Endothelial cell of umbilical vein (primary cell): ENCODE measurements at regions not wholly inside any gene's neighbourhood (a gene's known extent, or its start where the extent isn't known, plus 50 kb on each side); places are given as distances from the start of the nearest gene placed in this dataset.

Experiments
- BruUV-seq: library from RNA; stranded (reverse); fragments of 400-500 nt; replicated peaks from 2 replicates; lab custom pipeline; 2021; lab: Mats Ljungman, UMichigan
- CTCF ChIA-PET: fragments of 300-600, 350-600 bp; sonication (Branson Sonifier 250); formaldehyde crosslinking; loops from one replicate; lab custom pipeline; 2021; ENCODE audit warnings: antibody characterized with exemption, inconsistent platforms; lab: Charles Lee
- POLR2A ChIA-PET: fragments of 300-600, 350-600 bp; sonication (Branson Sonifier 250); formaldehyde crosslinking; loops from one replicate; lab custom pipeline; 2021; ENCODE audit warnings: antibody characterized with exemption, inconsistent platforms; lab: Charles Lee
- DNase-seq: peaks from one replicate; pipeline ENCODE4 v3.0.0-alpha.2; 2011; ENCODE audit warnings: low read depth, low spot score
- FAIRE-seq: peaks from 2 replicates; lab custom pipeline; 2011; peaks lifted over from hg19 to GRCh38; lab: Jason Lieb, UNC
- H2AFZ ChIP-seq: 2 replicates; pipeline ENCODE4 v1.6.0; 2012; ENCODE audit warnings: low read depth, low read length, control low read depth, inconsistent platforms
- H3K27ac ChIP-seq: 2 replicates; pipeline ENCODE4 v1.5.1; 2011; ENCODE audit warnings: low read depth, mild to moderate bottlenecking, control low read depth, low read length, moderate library complexity; ENCODE audit not compliant: insufficient read depth
- H3K27me3 ChIP-seq, 2 experiments: 2 replicates each; pipeline versions ENCODE4 v1.6.0 to v1.6.1; 2011; ENCODE audit warnings: low read length in 2 of 2, mixed read lengths in 1 of 2; ENCODE audit not compliant: control insufficient read depth in 2 of 2, insufficient read depth in 2 of 2
- H3K36me3 ChIP-seq, 2 experiments: 2 replicates in 1 of 2; 3 replicates in 1 of 2; pipeline ENCODE4 v1.5.1; 2011; ENCODE audit warnings: low read length in 2 of 2, mild to moderate bottlenecking in 1 of 2, moderate library complexity in 1 of 2; ENCODE audit not compliant: control insufficient read depth in 2 of 2, insufficient read depth in 2 of 2; ENCODE audit errors: extremely low read depth in 1 of 2
- H3K4me1 ChIP-seq: 3 replicates; pipeline ENCODE4 v1.5.1; 2011; ENCODE audit warnings: mild to moderate bottlenecking, low read length; ENCODE audit not compliant: control insufficient read depth, insufficient read depth; ENCODE audit errors: extremely low read depth
- H3K4me2 ChIP-seq: 2 replicates; pipeline ENCODE4 v1.6.1; 2011; ENCODE audit warnings: low read length, control low read depth, mixed read lengths; ENCODE audit not compliant: insufficient read depth
- H3K4me3 ChIP-seq, 3 experiments: fragments of 200-600 bp in 1 of 3; sonication (generic), shearing (Covaris generic) in 1 of 3; replicated peaks in 1 of 3; 2 replicates each; pipeline ENCODE4 v1.5.1; 2011 to 2016; ENCODE audit warnings: control low read depth in 3 of 3, low read length in 3 of 3, mild to moderate bottlenecking in 2 of 3, inconsistent platforms in 1 of 3, low read depth in 1 of 3, moderate library complexity in 1 of 3; ENCODE audit not compliant: insufficient read depth in 1 of 3
- H3K79me2 ChIP-seq: 2 replicates; pipeline ENCODE4 v1.6.0; 2012; ENCODE audit warnings: low read length, inconsistent platforms; ENCODE audit not compliant: control insufficient read depth, insufficient read depth
- H3K9ac ChIP-seq: replicated peaks from 2 replicates; pipeline ENCODE3; 2011; ENCODE audit warnings: low read length, control low read depth; ENCODE audit not compliant: insufficient read depth; ENCODE audit errors: extremely low read depth
- H3K9me1 ChIP-seq: replicated peaks from 3 replicates; pipeline ENCODE4 v1.6.0; 2011; ENCODE audit warnings: mild to moderate bottlenecking, low read length; ENCODE audit not compliant: control insufficient read depth, insufficient read depth; ENCODE audit errors: extremely low read depth
- H3K9me3 ChIP-seq: replicated peaks from 2 replicates; pipeline ENCODE4 v1.5.1; 2012; ENCODE audit warnings: low read length, inconsistent platforms; ENCODE audit not compliant: control insufficient read depth, insufficient read depth
- H4K20me1 ChIP-seq: replicated peaks from 2 replicates; pipeline ENCODE3; 2011; ENCODE audit warnings: mild to moderate bottlenecking, low read length; ENCODE audit not compliant: control insufficient read depth, insufficient read depth; ENCODE audit errors: extremely low read depth
- EZH2 ChIP-seq: IDR thresholded peaks from 2 replicates; pipeline ENCODE4 v1.6.1; 2012; ENCODE audit warnings: borderline replicate concordance, low read depth, mild to moderate bottlenecking, moderate library complexity, low read length, inconsistent platforms; ENCODE audit not compliant: severe bottlenecking
- FOS ChIP-seq: IDR thresholded peaks from 2 replicates; pipeline ENCODE4 v1.6.1; 2011; ENCODE audit warnings: mild to moderate bottlenecking, low read length, moderate library complexity, borderline replicate concordance; ENCODE audit not compliant: insufficient read depth
- GATA2 ChIP-seq: IDR thresholded peaks from 2 replicates; pipeline ENCODE4 v1.7.0; 2011; ENCODE audit warnings: low read depth, mild to moderate bottlenecking, moderate library complexity, mixed read lengths, low read length; ENCODE audit not compliant: insufficient read length, insufficient read depth
- JUN ChIP-seq: IDR thresholded peaks from 2 replicates; pipeline ENCODE4 v1.6.1; 2011; ENCODE audit warnings: borderline replicate concordance, low read depth; ENCODE audit not compliant: insufficient read length, insufficient read depth
- MYC ChIP-seq: IDR thresholded peaks from one replicate; pipeline ENCODE4 v1.6.1; 2011; ENCODE audit warnings: mild to moderate bottlenecking, low read depth, low read length
- POLR2A ChIP-seq: IDR thresholded peaks from 2 replicates; pipeline ENCODE4 v1.6.1; 2012; ENCODE audit warnings: low read depth, mild to moderate bottlenecking, control low read depth, low read length
- POLR2AphosphoS5 ChIP-seq: IDR thresholded peaks from 2 replicates; pipeline ENCODE4 v1.6.1; 2012; ENCODE audit warnings: low read depth, mild to moderate bottlenecking, control low read depth, low read length, moderate library complexity; ENCODE audit not compliant: insufficient read depth
- dilution Hi-C: fragments of 300-500 bp; cut with MboI; formaldehyde crosslinking; loops from one replicate; pipeline ENCODE4 v1.15.0; 2019; ENCODE audit warnings: low sequenced_read_pairs; ENCODE audit not compliant: extremely low pct_ligation_motif_present
- intact Hi-C: fragments of 100-400 bp; cut with micrococcal nuclease; formaldehyde crosslinking; loops from one replicate; pipeline ENCODE4 v1.10.0; 2022
- TF ChIP-seq, protein P1 (sequence below), 2 donors: IDR thresholded peaks; 1 replicate in 1 of 2; 2 replicates in 1 of 2; pipeline ENCODE4 v1.5.1; 2011; ENCODE audit warnings: low read length in 2 of 2, mild to moderate bottlenecking in 2 of 2, moderate library complexity in 2 of 2, control low read depth in 1 of 2, inconsistent platforms in 1 of 2, low read depth in 1 of 2; ENCODE audit not compliant: insufficient read depth in 1 of 2; ENCODE audit errors: extremely low read depth in 1 of 2
- TF ChIP-seq, protein P2 (sequence below): IDR thresholded peaks from 2 replicates; pipeline ENCODE4 v1.6.1; 2011; ENCODE audit not compliant: insufficient read depth, insufficient read length

DNA sequence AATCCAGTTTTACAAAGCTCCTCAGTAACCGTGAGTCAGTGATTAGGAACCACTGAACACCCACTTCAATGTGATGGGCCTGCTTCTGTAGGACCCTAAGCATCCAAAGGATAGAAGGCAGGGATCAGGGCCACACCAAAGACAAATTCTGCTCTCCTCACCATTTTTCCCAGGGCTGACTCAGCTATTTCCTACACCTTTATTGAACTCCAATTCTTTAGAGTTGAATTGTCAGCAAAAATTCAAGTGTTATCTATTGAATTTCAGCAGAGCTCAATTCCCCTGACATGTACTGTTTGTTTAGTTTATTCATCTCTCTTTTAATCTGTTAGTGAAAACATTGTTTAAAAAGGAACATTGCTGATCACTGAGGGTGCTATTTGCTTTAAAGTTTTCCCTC is 457.7 kb upstream of the TMPO start:
- H3K27ac ChIP-seq: no peak overlapping the region
- ChIA-PET POLR2A (no interaction called here), CTCF (no interaction called here)
- no peak for DNase-seq
- H3K9me1 ChIP-seq: no peaks in the 10 kb centered on the region
- H3K27me3 ChIP-seq: no peaks in the 10 kb centered on the region
- intact Hi-C loops (no loop called here), dilution Hi-C loops (no loop called here)
- no peak overlapping the region for H3K9ac ChIP-seq
- H3K9me3 ChIP-seq: no peaks in the 10 kb centered on the region
- no peaks in the 10 kb centered on the region for H4K20me1 ChIP-seq
- no TSS peak for BruUV-seq
- no peak overlapping the region for H3K4me3 ChIP-seq
- H3K79me2 ChIP-seq: no peaks in the 10 kb centered on the region
- TF ChIP-seq FOS (no peak), MYC (no peak), POLR2AphosphoS5 (no peak), EZH2 (no peak), JUN (no peak), GATA2 (no peak), POLR2A (no peak)
- TF ChIP-seq, protein P1, sequence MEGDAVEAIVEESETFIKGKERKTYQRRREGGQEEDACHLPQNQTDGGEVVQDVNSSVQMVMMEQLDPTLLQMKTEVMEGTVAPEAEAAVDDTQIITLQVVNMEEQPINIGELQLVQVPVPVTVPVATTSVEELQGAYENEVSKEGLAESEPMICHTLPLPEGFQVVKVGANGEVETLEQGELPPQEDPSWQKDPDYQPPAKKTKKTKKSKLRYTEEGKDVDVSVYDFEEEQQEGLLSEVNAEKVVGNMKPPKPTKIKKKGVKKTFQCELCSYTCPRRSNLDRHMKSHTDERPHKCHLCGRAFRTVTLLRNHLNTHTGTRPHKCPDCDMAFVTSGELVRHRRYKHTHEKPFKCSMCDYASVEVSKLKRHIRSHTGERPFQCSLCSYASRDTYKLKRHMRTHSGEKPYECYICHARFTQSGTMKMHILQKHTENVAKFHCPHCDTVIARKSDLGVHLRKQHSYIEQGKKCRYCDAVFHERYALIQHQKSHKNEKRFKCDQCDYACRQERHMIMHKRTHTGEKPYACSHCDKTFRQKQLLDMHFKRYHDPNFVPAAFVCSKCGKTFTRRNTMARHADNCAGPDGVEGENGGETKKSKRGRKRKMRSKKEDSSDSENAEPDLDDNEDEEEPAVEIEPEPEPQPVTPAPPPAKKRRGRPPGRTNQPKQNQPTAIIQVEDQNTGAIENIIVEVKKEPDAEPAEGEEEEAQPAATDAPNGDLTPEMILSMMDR (IDR thresholded peaks at IDR 0.05; ENCODE audit: extremely low read depth in 1 of 2, insufficient read depth in 1 of 2, low read depth in 1 of 2, low read length in 2 of 2): no peak
- TF ChIP-seq, protein P2, sequence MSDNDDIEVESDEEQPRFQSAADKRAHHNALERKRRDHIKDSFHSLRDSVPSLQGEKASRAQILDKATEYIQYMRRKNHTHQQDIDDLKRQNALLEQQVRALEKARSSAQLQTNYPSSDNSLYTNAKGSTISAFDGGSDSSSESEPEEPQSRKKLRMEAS: no peak
- no peaks in the 10 kb centered on the region for H3K4me1 ChIP-seq
- no peak for FAIRE-seq
- H3K36me3 ChIP-seq: no peaks in the 10 kb centered on the region
- no peak overlapping the region for H2AFZ ChIP-seq
- no peak overlapping the region for H3K4me2 ChIP-seq
